ENCODE measurements at regions not wholly inside any gene's neighbourhood (a gene's known extent, or its start where the extent isn't known, plus 50 kb on each side); places are given as distances from the start of the nearest gene placed in this dataset.

- ATAC-seq, result no peak
- no peaks in the 10 kb centered on the region for H3K27me3 ChIP-seq (ENCODE audit: control insufficient read depth in 2 of 2, insufficient read depth in 2 of 2, low read length in 2 of 2)
- H3K9me3 ChIP-seq (replicated peaks; ENCODE audit: control insufficient read depth, insufficient read depth, low read depth, low read length), result peaks cover 2% of the 10 kb centered on the region
- intact Hi-C loops (cut with micrococcal nuclease), result no loop called here
- no peak overlapping the region for H3K27ac ChIP-seq (ENCODE audit: extremely low read depth, low read depth, low read length)
- H3K4me3 ChIP-seq, result no peak overlapping the region
- no peaks in the 10 kb centered on the region for H4K20me1 ChIP-seq (replicated peaks; ENCODE audit: control insufficient read depth, insufficient read depth, low read length)
- no peak overlapping the region for H3K4me2 ChIP-seq (ENCODE audit: insufficient read depth, low read length)
- no TSS peak for BruUV-seq (replicated peaks)
- H3K4me1 ChIP-seq (replicated peaks in 1 of 2; ENCODE audit: control insufficient read depth in 2 of 2, insufficient read depth in 2 of 2, low read length in 2 of 2), result no peaks in the 10 kb centered on the region
- no peaks in the 10 kb centered on the region for H3K9me1 ChIP-seq (ENCODE audit: control insufficient read depth, insufficient read depth, low read length)
- 2% methylated on average over 3 of the region's 3 CpGs for WGBS (ENCODE audit: insufficient coverage, low coverage, missing lambda C conversion rate)
- H3K9ac ChIP-seq (ENCODE audit: insufficient read depth in 1 of 2, low read depth in 2 of 2, low read length in 2 of 2), result no peak overlapping the region
- H3K79me2 ChIP-seq (ENCODE audit: control insufficient read depth, insufficient read depth, low read length), result no peaks in the 10 kb centered on the region
- DNase-seq (ENCODE audit: extremely low read depth in 1 of 4, low spot score in 3 of 4), result no peak
- no peak for FAIRE-seq
- POLR2A ChIA-PET, result no interaction called here
- no peak overlapping the region for H2AFZ ChIP-seq (ENCODE audit: low read depth, low read length)
- TF ChIP-seq MGA (IDR thresholded peaks at IDR 0.05) (no peak), TRIM28 (IDR thresholded peaks at IDR 0.05) (no peak), ELF4 (CRISPR knock-in tag; IDR thresholded peaks at IDR 0.05) (no peak), ZBTB7A (IDR thresholded peaks at IDR 0.05; ENCODE audit: borderline replicate concordance, control insufficient read depth, low read depth, low read length) (no peak), ZNF655 (CRISPR knock-in tag; IDR thresholded peaks at IDR 0.05) (no peak), E2F5 (CRISPR knock-in tag; IDR thresholded peaks at IDR 0.05) (no peak), CBFA2T2 (conservative IDR thresholded peaks at IDR 0.05) (no peak), TEAD4 (IDR thresholded peaks at IDR 0.05; ENCODE audit: low read length) (no peak), TEAD4 (CRISPR knock-in tag; IDR thresholded peaks at IDR 0.05; ENCODE audit: borderline replicate concordance) (no peak), SNAPC5 (CRISPR knock-in tag; IDR thresholded peaks at IDR 0.05) (no peak)
- CTCF ChIA-PET (ENCODE audit: low intra/inter-chr PET ratio), result no interaction called here
- H3K36me3 ChIP-seq (ENCODE audit: control insufficient read depth, insufficient read depth, low read length), result no peaks in the 10 kb centered on the region
- in situ Hi-C loops (cut with MboI), result no loop called here
These were observed 132.5 kb upstream of the FBXL7 start for GRCh38 chr5:15367489-15367888.

All from K562 (cell line).